Fibroblast of mammary gland (primary cell): ENCODE measurements at regions not wholly inside any gene's neighbourhood (a gene's known extent, or its start where the extent isn't known, plus 50 kb on each side); places are given as distances from the start of the nearest gene placed in this dataset.

Source experiments
- DNase-seq: peaks from one replicate; pipeline ENCODE4 v3.0.0-alpha.2; 2010; ENCODE audit warnings: low read depth
- H3K4me3 ChIP-seq: 2 replicates; pipeline ENCODE4 v1.5.1; 2011; ENCODE audit warnings: low read depth, mild to moderate bottlenecking, low read length, moderate library complexity; ENCODE audit not compliant: control insufficient read depth
- TF ChIP-seq, protein P1 (sequence below): conservative IDR thresholded peaks from 2 replicates; pipeline ENCODE4 v1.5.1; 2011; ENCODE audit warnings: low read depth, low read length, inconsistent platforms; ENCODE audit not compliant: control insufficient read depth, insufficient read depth

DNA sequence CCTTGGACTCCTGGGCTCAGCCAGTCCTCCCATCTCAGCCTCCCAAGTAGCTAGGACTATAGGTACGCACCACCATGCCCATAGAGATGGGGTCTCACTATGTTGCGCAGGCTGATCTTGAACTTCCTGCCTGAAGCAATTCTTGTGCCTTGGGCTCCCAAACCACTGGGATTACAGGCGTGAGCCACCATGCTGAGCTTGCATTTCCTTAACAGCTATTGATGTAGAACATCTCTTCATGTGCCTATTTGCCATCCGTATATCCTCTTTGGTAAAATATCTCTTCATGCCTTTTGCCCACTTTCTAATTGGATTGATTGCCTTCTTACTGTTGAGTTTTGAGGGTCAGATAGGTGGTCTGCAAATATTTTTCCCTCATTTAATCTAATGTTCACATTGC, 208.9 kb upstream of the TLE3 start:
- no peak overlapping the region for H3K4me3 ChIP-seq
- DNase-seq, result no peak
- TF ChIP-seq, protein P1, sequence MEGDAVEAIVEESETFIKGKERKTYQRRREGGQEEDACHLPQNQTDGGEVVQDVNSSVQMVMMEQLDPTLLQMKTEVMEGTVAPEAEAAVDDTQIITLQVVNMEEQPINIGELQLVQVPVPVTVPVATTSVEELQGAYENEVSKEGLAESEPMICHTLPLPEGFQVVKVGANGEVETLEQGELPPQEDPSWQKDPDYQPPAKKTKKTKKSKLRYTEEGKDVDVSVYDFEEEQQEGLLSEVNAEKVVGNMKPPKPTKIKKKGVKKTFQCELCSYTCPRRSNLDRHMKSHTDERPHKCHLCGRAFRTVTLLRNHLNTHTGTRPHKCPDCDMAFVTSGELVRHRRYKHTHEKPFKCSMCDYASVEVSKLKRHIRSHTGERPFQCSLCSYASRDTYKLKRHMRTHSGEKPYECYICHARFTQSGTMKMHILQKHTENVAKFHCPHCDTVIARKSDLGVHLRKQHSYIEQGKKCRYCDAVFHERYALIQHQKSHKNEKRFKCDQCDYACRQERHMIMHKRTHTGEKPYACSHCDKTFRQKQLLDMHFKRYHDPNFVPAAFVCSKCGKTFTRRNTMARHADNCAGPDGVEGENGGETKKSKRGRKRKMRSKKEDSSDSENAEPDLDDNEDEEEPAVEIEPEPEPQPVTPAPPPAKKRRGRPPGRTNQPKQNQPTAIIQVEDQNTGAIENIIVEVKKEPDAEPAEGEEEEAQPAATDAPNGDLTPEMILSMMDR, result no peak

DNA sequence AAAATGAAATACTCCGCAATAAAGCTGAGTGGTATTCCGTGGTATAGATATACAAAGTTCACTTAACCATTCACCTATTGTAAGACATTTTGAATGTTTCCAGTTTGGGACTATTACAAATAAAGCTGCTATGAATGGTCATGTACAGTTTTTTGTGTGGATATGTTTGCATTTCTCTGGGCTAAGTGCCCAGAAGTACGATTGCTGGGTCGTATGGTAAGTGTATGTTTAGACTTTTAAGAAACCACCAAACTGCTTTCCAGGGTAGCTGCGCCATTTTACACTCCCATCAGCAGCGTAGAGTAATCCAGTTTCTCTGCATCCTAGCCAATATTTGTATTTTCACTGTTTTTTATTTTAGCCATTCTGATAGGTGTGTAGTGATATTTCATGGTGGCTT, 208.4 kb upstream of the TLE3 start:
- H3K4me3 ChIP-seq, result no peak overlapping the region
- TF ChIP-seq, protein P1, result no peak
- no peak for DNase-seq

DNA sequence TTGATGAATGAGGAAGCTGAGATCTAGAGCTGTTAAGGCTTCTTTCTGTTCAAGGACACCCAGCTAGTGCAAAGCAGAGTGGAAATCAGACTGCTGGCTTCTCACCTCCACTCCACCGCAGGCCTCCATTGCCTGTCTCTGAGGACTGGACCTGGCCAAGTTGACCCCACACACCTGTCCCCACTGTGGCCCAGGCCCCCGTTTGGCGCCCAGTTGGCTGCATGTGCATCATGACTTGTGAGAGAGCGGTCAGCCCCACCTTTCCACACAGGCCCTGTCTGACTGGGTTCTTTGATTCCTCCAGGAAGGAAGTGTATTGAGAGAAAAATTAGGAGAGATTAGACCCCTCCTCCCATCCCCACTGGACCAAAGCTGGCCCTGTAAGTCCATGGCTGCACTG, 206.3 kb upstream of the TLE3 start:
- TF ChIP-seq, protein P1, result no peak
- no peak overlapping the region for H3K4me3 ChIP-seq
- DNase-seq, result no peak

DNA sequence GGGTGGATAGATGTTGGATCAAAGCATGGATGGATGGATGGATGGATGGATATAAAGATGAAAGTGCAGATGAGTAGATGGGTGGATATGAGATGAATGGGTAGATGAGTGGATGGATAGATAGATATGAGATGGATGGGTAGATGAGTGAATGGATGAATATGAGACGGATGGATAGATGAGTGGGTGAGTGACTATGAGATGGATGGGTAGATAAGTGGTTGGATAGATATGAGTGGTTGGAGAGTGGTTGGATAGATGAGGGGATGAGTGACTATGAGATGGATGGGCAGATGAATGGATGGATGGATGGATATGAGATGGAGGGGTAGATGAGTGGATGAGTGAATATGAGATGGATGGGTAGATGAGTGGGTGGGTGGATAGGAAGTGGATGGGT, 204.6 kb upstream of the TLE3 start:
- no peak overlapping the region for H3K4me3 ChIP-seq
- no peak for DNase-seq
- TF ChIP-seq, protein P1, result no peak

DNA sequence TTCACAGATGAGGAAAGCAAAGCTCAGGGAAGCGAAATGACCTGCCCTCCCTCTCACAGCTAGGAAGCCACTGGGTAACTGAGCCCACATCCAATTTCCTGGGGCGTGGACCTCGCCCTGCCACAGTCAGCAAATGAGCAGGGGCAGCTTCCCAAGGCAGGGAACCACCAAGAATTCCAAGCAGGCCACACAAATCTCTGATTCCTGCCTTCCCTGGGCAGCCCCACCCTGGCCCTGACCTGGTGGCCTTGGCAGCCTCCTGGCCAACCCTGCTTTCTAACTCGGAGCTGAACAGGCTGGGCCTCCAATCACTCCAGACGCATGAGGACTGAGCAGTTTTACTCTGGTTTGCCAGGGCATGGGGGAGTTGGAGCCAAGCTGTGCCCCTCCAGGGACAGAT, 203.7 kb upstream of the TLE3 start:
- DNase-seq, result no peak
- TF ChIP-seq, protein P1, result no peak
- H3K4me3 ChIP-seq, result no peak overlapping the region

DNA sequence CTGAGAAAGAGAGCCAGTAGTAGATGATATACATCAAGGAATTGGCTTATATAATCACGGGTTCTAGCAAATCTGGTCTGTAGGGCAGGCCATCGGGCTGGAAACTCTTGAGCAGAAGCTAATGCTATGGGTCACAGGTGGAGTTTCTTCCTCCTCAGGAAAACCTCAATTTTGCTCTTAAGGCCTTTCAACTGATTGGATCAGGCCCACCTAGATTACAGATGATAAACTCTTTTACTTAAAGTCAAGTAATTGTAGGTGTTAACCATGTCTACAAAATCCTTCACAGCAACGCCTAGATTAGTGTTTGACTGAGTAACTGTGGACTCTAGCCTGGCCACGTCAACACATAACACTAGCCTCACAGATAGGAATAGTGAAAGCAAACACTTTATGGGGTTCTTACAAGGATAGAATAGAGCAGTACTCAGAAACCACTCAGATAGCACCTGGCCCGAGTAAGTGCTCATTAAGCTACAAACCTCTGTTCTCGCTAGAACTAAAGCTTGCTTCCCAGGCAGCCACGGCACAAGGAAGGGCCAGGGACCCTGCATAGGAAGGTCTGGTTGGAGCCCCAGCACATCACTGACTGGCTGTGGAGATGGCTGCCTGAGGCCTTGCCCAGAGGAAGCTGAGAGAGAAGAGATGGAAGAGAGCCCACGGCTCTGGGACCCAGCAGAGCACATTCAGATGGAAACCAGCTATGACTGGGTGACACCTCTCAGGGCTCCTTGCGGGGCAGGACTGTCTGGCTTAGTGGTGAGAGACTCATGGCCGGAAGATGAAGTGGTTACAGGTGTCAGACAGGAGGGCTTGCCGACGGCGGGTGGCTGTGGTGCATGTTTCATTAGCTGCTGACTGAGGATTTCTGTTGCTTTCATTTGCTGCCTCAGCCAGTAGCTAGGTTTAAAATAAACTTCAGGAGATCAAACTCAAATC, 202.5 kb upstream of the TLE3 start:
- no peak overlapping the region for H3K4me3 ChIP-seq
- TF ChIP-seq, protein P1, result no peak
- DNase-seq, result no peak
